HL-60 (cell line): ENCODE measurements at regions not wholly inside any gene's neighbourhood (a gene's known extent, or its start where the extent isn't known, plus 50 kb on each side); places are given as distances from the start of the nearest gene placed in this dataset.

Experiments used
- POLR2AphosphoS5 ChIP-seq: IDR thresholded peaks from 2 replicates; pipeline ENCODE4 v1.6.1; 2012; ENCODE audit warnings: low read depth
- TF ChIP-seq, protein P1 (sequence below): IDR thresholded peaks from one replicate; pipeline ENCODE4 v1.5.1; 2011; ENCODE audit warnings: low read length, control low read depth, inconsistent platforms; ENCODE audit not compliant: insufficient read depth
- TF ChIP-seq, protein P2 (sequence below): IDR thresholded peaks from 2 replicates; pipeline ENCODE4 v1.6.1; 2012; ENCODE audit warnings: low read depth; ENCODE audit not compliant: insufficient replicate concordance

DNA sequence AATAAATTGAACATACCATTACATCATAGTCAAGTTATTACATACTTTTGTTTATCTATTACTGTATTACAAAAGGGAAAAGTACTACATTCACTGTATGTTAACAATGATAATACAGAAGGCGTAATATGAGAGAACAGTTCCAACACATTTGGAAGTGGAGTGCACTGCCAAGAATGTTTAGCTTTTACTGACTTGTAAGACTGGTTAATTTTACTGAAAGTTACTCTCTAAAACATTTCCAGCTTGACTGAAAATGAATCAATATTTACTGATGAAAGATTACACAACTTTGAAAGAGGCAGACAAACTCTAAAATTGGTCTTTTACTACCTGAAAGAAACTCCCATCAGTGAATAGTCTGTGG, 728.5 kb downstream of the FSCB start:
- TF ChIP-seq, protein P1, sequence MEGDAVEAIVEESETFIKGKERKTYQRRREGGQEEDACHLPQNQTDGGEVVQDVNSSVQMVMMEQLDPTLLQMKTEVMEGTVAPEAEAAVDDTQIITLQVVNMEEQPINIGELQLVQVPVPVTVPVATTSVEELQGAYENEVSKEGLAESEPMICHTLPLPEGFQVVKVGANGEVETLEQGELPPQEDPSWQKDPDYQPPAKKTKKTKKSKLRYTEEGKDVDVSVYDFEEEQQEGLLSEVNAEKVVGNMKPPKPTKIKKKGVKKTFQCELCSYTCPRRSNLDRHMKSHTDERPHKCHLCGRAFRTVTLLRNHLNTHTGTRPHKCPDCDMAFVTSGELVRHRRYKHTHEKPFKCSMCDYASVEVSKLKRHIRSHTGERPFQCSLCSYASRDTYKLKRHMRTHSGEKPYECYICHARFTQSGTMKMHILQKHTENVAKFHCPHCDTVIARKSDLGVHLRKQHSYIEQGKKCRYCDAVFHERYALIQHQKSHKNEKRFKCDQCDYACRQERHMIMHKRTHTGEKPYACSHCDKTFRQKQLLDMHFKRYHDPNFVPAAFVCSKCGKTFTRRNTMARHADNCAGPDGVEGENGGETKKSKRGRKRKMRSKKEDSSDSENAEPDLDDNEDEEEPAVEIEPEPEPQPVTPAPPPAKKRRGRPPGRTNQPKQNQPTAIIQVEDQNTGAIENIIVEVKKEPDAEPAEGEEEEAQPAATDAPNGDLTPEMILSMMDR = no peak
- TF ChIP-seq, protein P2, sequence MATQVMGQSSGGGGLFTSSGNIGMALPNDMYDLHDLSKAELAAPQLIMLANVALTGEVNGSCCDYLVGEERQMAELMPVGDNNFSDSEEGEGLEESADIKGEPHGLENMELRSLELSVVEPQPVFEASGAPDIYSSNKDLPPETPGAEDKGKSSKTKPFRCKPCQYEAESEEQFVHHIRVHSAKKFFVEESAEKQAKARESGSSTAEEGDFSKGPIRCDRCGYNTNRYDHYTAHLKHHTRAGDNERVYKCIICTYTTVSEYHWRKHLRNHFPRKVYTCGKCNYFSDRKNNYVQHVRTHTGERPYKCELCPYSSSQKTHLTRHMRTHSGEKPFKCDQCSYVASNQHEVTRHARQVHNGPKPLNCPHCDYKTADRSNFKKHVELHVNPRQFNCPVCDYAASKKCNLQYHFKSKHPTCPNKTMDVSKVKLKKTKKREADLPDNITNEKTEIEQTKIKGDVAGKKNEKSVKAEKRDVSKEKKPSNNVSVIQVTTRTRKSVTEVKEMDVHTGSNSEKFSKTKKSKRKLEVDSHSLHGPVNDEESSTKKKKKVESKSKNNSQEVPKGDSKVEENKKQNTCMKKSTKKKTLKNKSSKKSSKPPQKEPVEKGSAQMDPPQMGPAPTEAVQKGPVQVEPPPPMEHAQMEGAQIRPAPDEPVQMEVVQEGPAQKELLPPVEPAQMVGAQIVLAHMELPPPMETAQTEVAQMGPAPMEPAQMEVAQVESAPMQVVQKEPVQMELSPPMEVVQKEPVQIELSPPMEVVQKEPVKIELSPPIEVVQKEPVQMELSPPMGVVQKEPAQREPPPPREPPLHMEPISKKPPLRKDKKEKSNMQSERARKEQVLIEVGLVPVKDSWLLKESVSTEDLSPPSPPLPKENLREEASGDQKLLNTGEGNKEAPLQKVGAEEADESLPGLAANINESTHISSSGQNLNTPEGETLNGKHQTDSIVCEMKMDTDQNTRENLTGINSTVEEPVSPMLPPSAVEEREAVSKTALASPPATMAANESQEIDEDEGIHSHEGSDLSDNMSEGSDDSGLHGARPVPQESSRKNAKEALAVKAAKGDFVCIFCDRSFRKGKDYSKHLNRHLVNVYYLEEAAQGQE = no peak
- TF ChIP-seq POLR2AphosphoS5 = no peak
